HL-60 (cell line): ENCODE measurements at regions not wholly inside any gene's neighbourhood (a gene's known extent, or its start where the extent isn't known, plus 50 kb on each side); places are given as distances from the start of the nearest gene placed in this dataset.

ENCODE experiments used
- DNase-seq, 2 experiments: peaks; one replicate each; pipeline ENCODE4 v3.0.0-alpha.2; 2010 to 2020; ENCODE audit warnings: low read depth in 1 of 2, low spot score in 1 of 2
- H3K27ac ChIP-seq: fragments of 250-450 bp; sonication (Bioruptor Pico); replicated peaks from 2 replicates; pipeline ENCODE4 v1.5.1; 2020; ENCODE audit warnings: mild to moderate bottlenecking, moderate library complexity
- H3K27me3 ChIP-seq: fragments of 250-450 bp; sonication (Bioruptor Pico); 2 replicates; pipeline ENCODE4 v1.5.1; 2021; ENCODE audit warnings: mild to moderate bottlenecking, moderate library complexity; ENCODE audit not compliant: insufficient read depth, poor library complexity, severe bottlenecking
- H3K4me3 ChIP-seq: replicated peaks from 2 replicates; pipeline ENCODE4 v1.5.1; 2011; ENCODE audit warnings: mild to moderate bottlenecking, control low read depth, low read length; ENCODE audit not compliant: insufficient read depth
- GABPA ChIP-seq: IDR thresholded peaks from 2 replicates; pipeline ENCODE4 v1.6.1; 2012; ENCODE audit warnings: low read depth
- POLR2AphosphoS5 ChIP-seq: IDR thresholded peaks from 2 replicates; pipeline ENCODE4 v1.6.1; 2012; ENCODE audit warnings: low read depth
- SPI1 ChIP-seq: IDR thresholded peaks from 2 replicates; pipeline ENCODE4 v1.6.1; 2012; ENCODE audit warnings: low read depth, mild to moderate bottlenecking, borderline replicate concordance
- TF ChIP-seq, protein P1 (sequence below): IDR thresholded peaks from one replicate; pipeline ENCODE4 v1.5.1; 2011; ENCODE audit warnings: low read length, control low read depth, inconsistent platforms; ENCODE audit not compliant: insufficient read depth
- TF ChIP-seq, protein P2 (sequence below): IDR thresholded peaks from 2 replicates; pipeline ENCODE4 v1.6.1; 2012; ENCODE audit warnings: low read depth; ENCODE audit not compliant: insufficient replicate concordance

DNA sequence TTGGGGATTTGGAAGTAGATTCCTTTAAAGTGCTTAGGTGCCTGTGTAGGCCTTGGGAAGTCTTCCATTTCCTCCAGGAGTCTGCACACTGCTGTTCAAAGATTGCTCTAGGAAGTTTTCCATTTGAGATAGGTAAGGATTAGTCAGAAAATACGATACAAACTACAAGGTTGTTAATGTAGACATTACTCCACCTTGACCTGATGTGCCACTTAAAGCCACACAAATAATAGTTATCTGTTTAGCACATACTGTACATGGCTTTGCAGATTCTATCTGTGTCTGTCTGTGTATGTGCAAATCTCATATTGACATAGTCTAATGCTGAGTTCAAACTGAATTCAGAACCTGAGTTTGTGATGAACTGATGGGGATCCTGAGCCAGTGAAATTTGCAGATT, 118.4 kb downstream of the RHOU start:
- no peak for TF ChIP-seq POLR2AphosphoS5
- TF ChIP-seq, protein P1, sequence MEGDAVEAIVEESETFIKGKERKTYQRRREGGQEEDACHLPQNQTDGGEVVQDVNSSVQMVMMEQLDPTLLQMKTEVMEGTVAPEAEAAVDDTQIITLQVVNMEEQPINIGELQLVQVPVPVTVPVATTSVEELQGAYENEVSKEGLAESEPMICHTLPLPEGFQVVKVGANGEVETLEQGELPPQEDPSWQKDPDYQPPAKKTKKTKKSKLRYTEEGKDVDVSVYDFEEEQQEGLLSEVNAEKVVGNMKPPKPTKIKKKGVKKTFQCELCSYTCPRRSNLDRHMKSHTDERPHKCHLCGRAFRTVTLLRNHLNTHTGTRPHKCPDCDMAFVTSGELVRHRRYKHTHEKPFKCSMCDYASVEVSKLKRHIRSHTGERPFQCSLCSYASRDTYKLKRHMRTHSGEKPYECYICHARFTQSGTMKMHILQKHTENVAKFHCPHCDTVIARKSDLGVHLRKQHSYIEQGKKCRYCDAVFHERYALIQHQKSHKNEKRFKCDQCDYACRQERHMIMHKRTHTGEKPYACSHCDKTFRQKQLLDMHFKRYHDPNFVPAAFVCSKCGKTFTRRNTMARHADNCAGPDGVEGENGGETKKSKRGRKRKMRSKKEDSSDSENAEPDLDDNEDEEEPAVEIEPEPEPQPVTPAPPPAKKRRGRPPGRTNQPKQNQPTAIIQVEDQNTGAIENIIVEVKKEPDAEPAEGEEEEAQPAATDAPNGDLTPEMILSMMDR, result no peak
- no peak for TF ChIP-seq GABPA
- no peak for TF ChIP-seq SPI1
- TF ChIP-seq, protein P2, sequence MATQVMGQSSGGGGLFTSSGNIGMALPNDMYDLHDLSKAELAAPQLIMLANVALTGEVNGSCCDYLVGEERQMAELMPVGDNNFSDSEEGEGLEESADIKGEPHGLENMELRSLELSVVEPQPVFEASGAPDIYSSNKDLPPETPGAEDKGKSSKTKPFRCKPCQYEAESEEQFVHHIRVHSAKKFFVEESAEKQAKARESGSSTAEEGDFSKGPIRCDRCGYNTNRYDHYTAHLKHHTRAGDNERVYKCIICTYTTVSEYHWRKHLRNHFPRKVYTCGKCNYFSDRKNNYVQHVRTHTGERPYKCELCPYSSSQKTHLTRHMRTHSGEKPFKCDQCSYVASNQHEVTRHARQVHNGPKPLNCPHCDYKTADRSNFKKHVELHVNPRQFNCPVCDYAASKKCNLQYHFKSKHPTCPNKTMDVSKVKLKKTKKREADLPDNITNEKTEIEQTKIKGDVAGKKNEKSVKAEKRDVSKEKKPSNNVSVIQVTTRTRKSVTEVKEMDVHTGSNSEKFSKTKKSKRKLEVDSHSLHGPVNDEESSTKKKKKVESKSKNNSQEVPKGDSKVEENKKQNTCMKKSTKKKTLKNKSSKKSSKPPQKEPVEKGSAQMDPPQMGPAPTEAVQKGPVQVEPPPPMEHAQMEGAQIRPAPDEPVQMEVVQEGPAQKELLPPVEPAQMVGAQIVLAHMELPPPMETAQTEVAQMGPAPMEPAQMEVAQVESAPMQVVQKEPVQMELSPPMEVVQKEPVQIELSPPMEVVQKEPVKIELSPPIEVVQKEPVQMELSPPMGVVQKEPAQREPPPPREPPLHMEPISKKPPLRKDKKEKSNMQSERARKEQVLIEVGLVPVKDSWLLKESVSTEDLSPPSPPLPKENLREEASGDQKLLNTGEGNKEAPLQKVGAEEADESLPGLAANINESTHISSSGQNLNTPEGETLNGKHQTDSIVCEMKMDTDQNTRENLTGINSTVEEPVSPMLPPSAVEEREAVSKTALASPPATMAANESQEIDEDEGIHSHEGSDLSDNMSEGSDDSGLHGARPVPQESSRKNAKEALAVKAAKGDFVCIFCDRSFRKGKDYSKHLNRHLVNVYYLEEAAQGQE, result no peak
- DNase-seq, result no peak
- Histone ChIP-seq H3K27me3 (no peaks in the 10 kb centered on the region), H3K27ac (no peak overlapping the region), H3K4me3 (no peak overlapping the region)

- no peak for DNase-seq
- H3K27me3 ChIP-seq, result no peaks in the 10 kb centered on the region
- no peak overlapping the region for H3K27ac ChIP-seq
- H3K4me3 ChIP-seq, result no peak overlapping the region
- TF ChIP-seq SPI1 (no peak), POLR2AphosphoS5 (no peak), GABPA (no peak)
- TF ChIP-seq, protein P1, result no peak
- TF ChIP-seq, protein P2, result no peak
Observed at GRCh38 chr1:228854907-228855306, 119.6 kb downstream of the RHOU start.

DNA sequence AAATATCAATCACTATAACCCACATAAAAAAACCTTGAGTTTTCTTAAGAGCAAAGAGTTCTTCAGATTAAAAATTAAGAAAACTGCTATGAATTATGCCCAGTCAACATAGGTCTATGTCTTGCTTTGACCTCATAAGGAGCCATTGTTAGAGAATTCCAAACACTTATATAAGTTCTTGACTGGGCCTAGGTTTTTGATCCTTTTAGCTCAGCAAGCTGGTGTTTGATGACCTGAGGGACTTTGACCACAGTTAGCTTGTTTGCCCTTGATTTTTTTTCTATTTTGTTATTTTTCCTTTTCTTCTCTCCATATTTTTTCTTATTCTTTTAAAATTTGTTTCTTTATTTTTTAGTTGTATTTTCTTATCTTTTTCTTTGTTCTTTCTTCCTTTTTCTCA, 122.3 kb downstream of the RHOU start:
- Histone ChIP-seq H3K27ac (no peak overlapping the region), H3K4me3 (no peak overlapping the region), H3K27me3 (no peaks in the 10 kb centered on the region)
- no peak for DNase-seq
- no peak for TF ChIP-seq SPI1

GRCh38 chr1:228860911-228861831, 125.9 kb downstream of the RHOU start:
- Histone ChIP-seq H3K27ac (no peak overlapping the region), H3K27me3 (no peaks in the 10 kb centered on the region), H3K4me3 (no peak overlapping the region)
- DNase-seq, result no peak
- TF ChIP-seq, protein P1, result no peak
- TF ChIP-seq, protein P2, result no peak
- TF ChIP-seq POLR2AphosphoS5, result no peak
- TF ChIP-seq GABPA, result no peak
- TF ChIP-seq SPI1, result no peak
